Islet precursor cell (in vitro differentiated cells): ENCODE measurements at regions not wholly inside any gene's neighbourhood (a gene's known extent, or its start where the extent isn't known, plus 50 kb on each side); places are given as distances from the start of the nearest gene placed in this dataset.
"Not testable (repeated sequence)": the region's sequence is repeated elsewhere in the genome, so short reads cannot be mapped to it uniquely, and the experiment has no call there.

Experiments used
- DNase-seq: peaks from one replicate; pipeline ENCODE4 v3.0.0-alpha.2; 2018

- DNase-seq = no peak
These were observed 101.2 kb upstream of the EFNA5 start for GRCh38 chr5:107771926-107772325.

DNA sequence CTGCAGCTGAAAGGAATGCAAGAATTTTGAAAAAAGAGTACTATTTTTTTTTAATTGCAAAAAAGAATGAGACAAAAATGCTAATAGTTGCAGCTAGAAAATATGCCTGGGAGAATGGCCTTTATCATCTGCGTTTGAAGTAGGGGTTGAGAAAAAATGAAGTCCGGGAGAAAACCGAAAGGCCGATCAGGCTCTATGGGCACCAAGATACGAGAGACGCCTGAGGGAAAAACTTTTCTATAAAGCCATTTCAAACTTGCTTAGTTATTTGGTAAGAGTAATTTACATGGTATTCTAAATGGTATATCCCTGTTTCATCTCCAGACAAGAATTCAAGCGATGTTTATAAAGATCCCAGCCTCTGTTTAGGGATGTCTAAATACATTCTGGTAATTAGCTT, 99.3 kb upstream of the EFNA5 start:
- no peak for DNase-seq

- no peak for DNase-seq
These were observed 98.8 kb upstream of the EFNA5 start for GRCh38 chr5:107769519-107769918.

- no peak for DNase-seq
These were observed 96.2 kb upstream of the EFNA5 start for GRCh38 chr5:107766972-107767371.

DNA sequence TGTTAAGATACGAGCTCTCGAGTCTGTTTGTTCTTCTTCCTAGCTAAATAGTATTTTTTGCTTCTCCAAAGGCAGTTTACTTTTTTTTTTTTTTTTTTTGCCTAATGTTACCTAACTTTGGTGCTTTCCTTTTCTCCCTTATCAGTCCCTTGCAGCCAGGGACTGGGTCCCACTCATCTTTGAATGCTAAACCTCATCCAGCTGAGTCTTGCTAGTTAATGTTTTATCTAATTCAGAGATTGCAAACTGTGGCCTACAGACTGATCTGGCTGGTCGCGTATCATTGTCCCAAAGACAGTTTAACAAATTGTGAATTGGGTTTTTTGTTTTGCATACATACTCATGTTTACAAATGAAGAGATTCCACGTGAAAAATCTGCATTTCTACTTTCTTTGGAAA, 95.7 kb upstream of the EFNA5 start:
- no peak for DNase-seq

DNA sequence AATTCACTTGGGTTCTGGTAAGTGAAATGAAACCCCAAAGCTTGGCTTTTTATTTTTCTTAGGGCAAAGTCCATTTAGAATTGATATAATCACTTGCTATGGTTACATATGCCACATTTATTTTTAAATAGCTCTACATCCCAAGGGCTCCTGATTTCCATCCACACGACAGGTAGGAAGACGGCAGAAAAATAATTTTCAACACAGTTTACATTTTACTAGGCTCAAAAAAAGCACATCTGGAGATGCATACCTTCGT, 95.0 kb upstream of the EFNA5 start:
- DNase-seq = no peak

GRCh38 chr5:107764976-107765804, 94.5 kb upstream of the EFNA5 start:
- DNase-seq = no peak

GRCh38 chr5:107764282-107764681, 93.5 kb upstream of the EFNA5 start:
- DNase-seq = no peak

DNA sequence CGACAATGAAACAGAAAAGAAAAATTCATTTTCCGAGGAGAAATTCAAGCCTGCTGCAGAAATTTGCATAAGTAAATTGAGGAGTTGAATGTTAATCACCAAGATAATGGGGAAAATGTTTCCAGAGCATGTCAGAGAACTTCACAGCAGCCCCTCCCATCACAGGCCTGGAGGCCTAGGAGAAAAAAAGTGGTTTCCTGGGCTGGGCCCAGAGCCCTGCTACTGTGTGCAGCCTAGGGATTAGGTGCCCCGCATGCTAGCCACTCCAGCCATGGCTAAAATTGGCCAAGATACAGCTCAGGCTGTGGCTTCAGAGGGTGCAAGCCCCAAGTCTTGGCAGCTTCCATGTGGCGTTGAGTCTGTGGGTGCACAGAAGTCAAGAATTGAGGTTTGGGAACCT, 82.7 kb upstream of the EFNA5 start:
- DNase-seq = no peak

- no peak for DNase-seq
These were observed 73.9 kb upstream of the EFNA5 start for GRCh38 chr5:107744418-107745330.

DNA sequence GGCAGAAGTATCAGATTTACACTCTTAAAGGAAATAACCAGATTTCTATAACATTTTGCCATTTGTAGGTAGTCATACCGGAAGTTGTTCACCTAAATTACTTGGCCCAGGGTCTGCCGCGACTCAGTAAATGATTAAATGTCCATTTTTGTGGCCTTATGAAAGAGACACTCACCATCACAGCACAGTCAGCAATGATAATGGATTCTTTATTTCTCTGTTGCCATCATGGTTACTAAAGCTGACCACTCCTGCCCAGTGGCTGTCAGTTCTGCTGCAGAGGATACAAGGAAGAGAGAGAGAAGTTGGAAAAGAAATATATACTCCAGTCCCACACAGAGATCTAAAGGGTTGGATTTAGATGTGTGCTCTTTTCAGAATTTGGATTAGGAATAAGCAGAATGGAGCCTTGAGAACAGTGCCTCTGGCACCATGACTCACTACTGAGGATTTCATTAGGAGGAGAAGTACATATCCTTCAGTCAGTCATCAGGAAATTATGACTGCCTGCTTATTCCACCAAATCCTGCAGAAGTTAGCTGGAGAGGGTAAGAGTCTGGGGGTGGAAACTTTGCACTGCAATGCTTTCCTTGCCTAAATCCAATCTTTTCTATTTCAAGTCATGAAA, 72.8 kb upstream of the EFNA5 start:
- no peak for DNase-seq

DNA sequence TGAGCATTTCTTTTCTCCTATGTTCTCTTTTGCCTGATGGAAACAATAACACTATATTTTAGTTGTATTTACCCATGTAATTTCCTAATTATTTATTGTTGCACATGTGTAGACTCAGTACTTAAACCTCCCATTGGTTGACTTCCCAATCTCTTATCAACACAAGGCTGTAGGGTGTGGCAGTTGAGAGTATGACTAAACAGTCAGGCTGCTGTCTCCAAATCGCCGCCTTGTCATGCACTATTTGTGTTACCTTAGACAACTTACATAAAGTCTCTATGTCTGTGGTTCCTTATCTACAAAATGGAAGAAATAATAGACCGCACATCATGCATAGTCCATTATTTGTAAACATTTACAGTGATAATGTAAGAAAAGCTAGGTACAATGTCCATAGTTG, 68.9 kb upstream of the EFNA5 start:
- DNase-seq = no peak

DNA sequence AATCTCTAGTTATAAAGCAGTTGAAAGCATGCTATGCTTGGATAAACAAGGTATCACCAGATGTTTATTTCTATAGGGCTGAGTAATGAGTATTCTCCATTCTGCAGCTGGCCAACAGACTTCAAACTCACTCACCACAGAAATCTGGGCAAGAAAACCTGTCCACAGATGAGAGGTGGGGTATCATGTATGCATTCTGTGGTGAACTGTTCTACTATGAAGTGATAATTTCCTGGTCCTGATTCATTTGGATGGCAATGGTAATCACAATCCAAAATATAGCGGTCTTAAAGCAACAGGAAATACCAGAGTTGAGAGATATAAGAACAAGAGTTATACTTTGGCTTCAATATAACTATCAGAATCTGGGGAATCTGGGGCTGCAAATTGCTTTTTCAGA, 65.9 kb upstream of the EFNA5 start:
- DNase-seq = no peak

- DNase-seq = not testable (repeated sequence)
These were observed 65.4 kb upstream of the EFNA5 start for GRCh38 chr5:107736089-107736488.

- DNase-seq = no peak
These were observed 64.8 kb upstream of the EFNA5 start for GRCh38 chr5:107735558-107735957.

GRCh38 chr5:107726896-107727295, 56.2 kb upstream of the EFNA5 start:
- no peak for DNase-seq

GRCh38 chr5:107724642-107725041, 53.9 kb upstream of the EFNA5 start:
- DNase-seq = no peak

- DNase-seq = not testable (repeated sequence)
These were observed 50.5 kb upstream of the EFNA5 start for GRCh38 chr5:107721241-107721640.
